ENCODE measurements at regions not wholly inside any gene's neighbourhood (a gene's known extent, or its start where the extent isn't known, plus 50 kb on each side); places are given as distances from the start of the nearest gene placed in this dataset.

DNA sequence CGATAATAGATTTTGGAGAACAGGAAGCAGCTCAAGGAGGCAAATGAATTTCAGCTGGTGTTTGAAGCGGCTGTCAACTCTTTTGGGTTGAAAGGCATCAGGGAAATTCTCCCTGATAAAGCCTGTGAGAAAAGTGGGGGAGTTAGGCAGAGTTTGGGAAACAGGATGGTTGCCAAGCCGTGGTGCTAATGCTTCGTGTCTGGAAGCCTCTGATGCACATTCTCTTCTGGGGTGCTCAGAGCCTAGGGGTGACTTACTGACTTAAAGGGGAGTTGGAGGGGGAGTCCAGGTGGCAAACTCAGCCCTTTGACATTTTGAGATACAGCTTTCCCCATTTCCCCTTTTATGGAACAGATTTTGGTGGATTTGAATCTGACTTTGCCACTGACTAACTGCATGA, 202.5 kb upstream of the CLINT1 start:
- 91% methylated on average over 4 of the region's 4 CpGs for WGBS (ENCODE audit: insufficient coverage)
- TF ChIP-seq, protein P1, sequence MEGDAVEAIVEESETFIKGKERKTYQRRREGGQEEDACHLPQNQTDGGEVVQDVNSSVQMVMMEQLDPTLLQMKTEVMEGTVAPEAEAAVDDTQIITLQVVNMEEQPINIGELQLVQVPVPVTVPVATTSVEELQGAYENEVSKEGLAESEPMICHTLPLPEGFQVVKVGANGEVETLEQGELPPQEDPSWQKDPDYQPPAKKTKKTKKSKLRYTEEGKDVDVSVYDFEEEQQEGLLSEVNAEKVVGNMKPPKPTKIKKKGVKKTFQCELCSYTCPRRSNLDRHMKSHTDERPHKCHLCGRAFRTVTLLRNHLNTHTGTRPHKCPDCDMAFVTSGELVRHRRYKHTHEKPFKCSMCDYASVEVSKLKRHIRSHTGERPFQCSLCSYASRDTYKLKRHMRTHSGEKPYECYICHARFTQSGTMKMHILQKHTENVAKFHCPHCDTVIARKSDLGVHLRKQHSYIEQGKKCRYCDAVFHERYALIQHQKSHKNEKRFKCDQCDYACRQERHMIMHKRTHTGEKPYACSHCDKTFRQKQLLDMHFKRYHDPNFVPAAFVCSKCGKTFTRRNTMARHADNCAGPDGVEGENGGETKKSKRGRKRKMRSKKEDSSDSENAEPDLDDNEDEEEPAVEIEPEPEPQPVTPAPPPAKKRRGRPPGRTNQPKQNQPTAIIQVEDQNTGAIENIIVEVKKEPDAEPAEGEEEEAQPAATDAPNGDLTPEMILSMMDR (IDR thresholded peaks at IDR 0.05): no peak
- H3K27me3 Mint-ChIP-seq (ENCODE audit: low read depth in 2 of 2): peaks cover 14 to 28% of the 10 kb centered on the region in 2 donors
- no peak for ATAC-seq
- no peaks in the 10 kb centered on the region for H3K4me1 Mint-ChIP-seq
- intact Hi-C loops (cut with micrococcal nuclease): no loop called here
- H3K27ac ChIP-seq (ENCODE audit: low read length): no peak overlapping the region
- H3K36me3 ChIP-seq (ENCODE audit: control insufficient read depth, insufficient read depth, low read length): no peaks in the 10 kb centered on the region
- H3K4me3 ChIP-seq (ENCODE audit: low read length): no peak overlapping the region
- H3K9me3 Mint-ChIP-seq: no peaks in the 10 kb centered on the region
- H3K27me3 ChIP-seq (ENCODE audit: control insufficient read depth, insufficient read depth, low read length): no peaks in the 10 kb centered on the region
- no peaks in the 10 kb centered on the region for H3K9me3 ChIP-seq (ENCODE audit: control insufficient read depth, insufficient read depth, low read length)
- no peaks in the 10 kb centered on the region for H3K4me1 ChIP-seq (ENCODE audit: control insufficient read depth, insufficient read depth, low read length)
- no peaks in the 10 kb centered on the region for H3K36me3 Mint-ChIP-seq
- DNase-seq: no peak
- H3K4me3 Mint-ChIP-seq: no peak overlapping the region
- no peak overlapping the region for H3K27ac Mint-ChIP-seq

DNA sequence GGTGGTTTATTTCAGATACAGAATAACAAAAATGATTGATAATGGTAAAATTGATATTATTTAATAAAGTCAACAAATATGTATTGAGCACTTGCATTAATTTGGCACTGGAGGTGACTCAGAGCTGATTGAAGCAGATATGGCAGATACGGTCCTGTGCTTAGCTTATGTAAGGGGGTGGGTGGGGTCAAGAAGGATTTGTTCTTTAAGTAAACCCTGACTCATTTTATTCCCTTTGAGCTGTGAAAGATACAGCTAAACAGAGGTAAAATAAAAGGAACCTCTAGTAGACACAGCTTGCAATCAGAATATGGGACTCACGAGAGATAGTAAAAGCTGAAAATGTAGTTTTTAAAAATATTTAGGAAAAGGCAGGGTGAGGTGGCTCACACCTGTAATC, 201.3 kb upstream of the CLINT1 start:
- no peaks in the 10 kb centered on the region for H3K36me3 ChIP-seq (ENCODE audit: control insufficient read depth, insufficient read depth, low read length)
- 89% methylated on average over 2 of the region's 2 CpGs for WGBS (ENCODE audit: insufficient coverage)
- DNase-seq (no peak), ATAC-seq (no peak)
- no peaks in the 10 kb centered on the region for H3K27me3 ChIP-seq (ENCODE audit: control insufficient read depth, insufficient read depth, low read length)
- peaks cover 14 to 28% of the 10 kb centered on the region in 2 donors for H3K27me3 Mint-ChIP-seq (ENCODE audit: low read depth in 2 of 2)
- H3K27ac ChIP-seq (ENCODE audit: low read length): no peak overlapping the region
- no peaks in the 10 kb centered on the region for H3K36me3 Mint-ChIP-seq
- peaks cover under 1 to 2% of the 10 kb centered on the region in 2 donors for H3K4me1 Mint-ChIP-seq
- intact Hi-C loops (cut with micrococcal nuclease): no loop called here
- TF ChIP-seq, protein P1 (IDR thresholded peaks at IDR 0.05): no peak
- H3K9me3 ChIP-seq (ENCODE audit: control insufficient read depth, insufficient read depth, low read length): no peaks in the 10 kb centered on the region
- no peak overlapping the region for H3K4me3 Mint-ChIP-seq
- no peak overlapping the region for H3K27ac Mint-ChIP-seq
- H3K4me1 ChIP-seq (ENCODE audit: control insufficient read depth, insufficient read depth, low read length): no peaks in the 10 kb centered on the region
- no peaks in the 10 kb centered on the region for H3K9me3 Mint-ChIP-seq
- no peak overlapping the region for H3K4me3 ChIP-seq (ENCODE audit: low read length)

GRCh38 chr5:158058208-158059120, 199.5 kb upstream of the CLINT1 start:
- Mint-ChIP-seq H3K27me3 (ENCODE audit: low read depth in 2 of 2) (peaks cover 18 to 28% of the 10 kb centered on the region in 2 donors), H3K27ac (no peak overlapping the region), H3K36me3 (no peaks in the 10 kb centered on the region), H3K4me1 (peaks cover 5 to 6% of the 10 kb centered on the region in 2 donors), H3K9me3 (no peaks in the 10 kb centered on the region), H3K4me3 (no peak overlapping the region)
- no peak overlapping the region for H3K4me3 ChIP-seq (ENCODE audit: low read length)
- H3K27ac ChIP-seq (ENCODE audit: low read length): no peak overlapping the region
- no peaks in the 10 kb centered on the region for H3K9me3 ChIP-seq (ENCODE audit: control insufficient read depth, insufficient read depth, low read length)
- TF ChIP-seq, protein P1 (IDR thresholded peaks at IDR 0.05): no peak
- H3K4me1 ChIP-seq (ENCODE audit: control insufficient read depth, insufficient read depth, low read length): no peaks in the 10 kb centered on the region
- intact Hi-C loops (cut with micrococcal nuclease): no loop called here
- no peaks in the 10 kb centered on the region for H3K36me3 ChIP-seq (ENCODE audit: control insufficient read depth, insufficient read depth, low read length)
- H3K27me3 ChIP-seq (ENCODE audit: control insufficient read depth, insufficient read depth, low read length): no peaks in the 10 kb centered on the region
- WGBS (ENCODE audit: insufficient coverage): 61% methylated on average over 6 of the region's 6 CpGs
- DNase-seq (no peak), ATAC-seq (no peak)

Data from natural killer cell (primary cell).